Neural cell (in vitro differentiated cells): ENCODE measurements at regions not wholly inside any gene's neighbourhood (a gene's known extent, or its start where the extent isn't known, plus 50 kb on each side); places are given as distances from the start of the nearest gene placed in this dataset.

Experiments
- H2AFZ ChIP-seq: fragments of 200-600, 300-800 bp; sonication (generic), shearing (Covaris generic); 2 replicates; pipeline ENCODE4 v1.6.0; 2014; ENCODE audit warnings: low read depth, mild to moderate bottlenecking, antibody characterized with exemption, low read length, moderate library complexity
- H3F3A ChIP-seq: fragments of 200-600 bp; shearing (Covaris generic); 2 replicates; pipeline ENCODE4 v1.6.1; 2016; ENCODE audit warnings: mild to moderate bottlenecking, moderate library complexity, mixed read lengths, antibody characterized with exemption, low read length; ENCODE audit not compliant: insufficient read depth, poor library complexity, severe bottlenecking
- H3K27ac ChIP-seq: fragments of 200-600, 300-800 bp; sonication (generic), shearing (Covaris generic); 2 replicates; pipeline ENCODE4 v1.5.1; 2014; ENCODE audit warnings: mild to moderate bottlenecking, low read length, moderate library complexity
- H3K27me3 ChIP-seq: fragments of 300-800, 200-600 bp; sonication (generic), shearing (Covaris generic); 2 replicates; pipeline ENCODE4 v1.6.0; 2014; ENCODE audit warnings: mild to moderate bottlenecking, low read depth, low read length, moderate library complexity; ENCODE audit not compliant: insufficient read depth
- H3K36me3 ChIP-seq: fragments of 300-800, 200-600 bp; sonication (generic), shearing (Covaris generic); 2 replicates; pipeline ENCODE4 v1.5.1; 2014; ENCODE audit warnings: mild to moderate bottlenecking, antibody characterized with exemption, low read length, moderate library complexity; ENCODE audit not compliant: insufficient read depth
- H3K4me2 ChIP-seq: fragments of 300-800, 200-600 bp; sonication (generic), shearing (Covaris generic); 2 replicates; pipeline ENCODE4 v1.6.0; 2014; ENCODE audit warnings: mild to moderate bottlenecking, low read length
- H3K4me3 ChIP-seq: fragments of 300-800, 200-600 bp; sonication (generic), shearing (Covaris generic); 2 replicates; pipeline ENCODE4 v1.5.1; 2014; ENCODE audit warnings: mild to moderate bottlenecking, low read length, moderate library complexity
- H3K79me2 ChIP-seq: fragments of 200-600 bp; shearing (Covaris generic); replicated peaks from 2 replicates; pipeline ENCODE4 v1.6.0; 2014; ENCODE audit warnings: mild to moderate bottlenecking, low read length, moderate library complexity; ENCODE audit not compliant: insufficient read depth
- H3K9ac ChIP-seq: fragments of 300-800, 200-600 bp; sonication (generic), shearing (Covaris generic); 2 replicates; pipeline ENCODE4 v1.6.1; 2016; ENCODE audit warnings: mild to moderate bottlenecking, low read length, mixed read lengths
- H3K9me2 ChIP-seq: fragments of 200-600 bp; shearing (Covaris generic); 2 replicates; pipeline ENCODE4 v1.6.1; 2016; ENCODE audit warnings: mild to moderate bottlenecking, low read length, mixed read lengths; ENCODE audit not compliant: insufficient read depth
- H3K9me3 ChIP-seq: fragments of 200-600, 300-800 bp; sonication (generic), shearing (Covaris generic); 2 replicates; pipeline ENCODE4 v1.6.1; 2016; ENCODE audit warnings: mild to moderate bottlenecking, mixed run types, low read length, moderate library complexity, mixed read lengths
- H4K20me1 ChIP-seq: fragments of 200-600 bp; shearing (Covaris generic); 2 replicates; pipeline ENCODE4 v1.6.1; 2016; ENCODE audit warnings: mild to moderate bottlenecking, mixed run types; ENCODE audit not compliant: insufficient read depth
- EP300 ChIP-seq: fragments of 450-650 bp; conservative IDR thresholded peaks from 2 replicates; pipeline ENCODE4 v1.6.1; 2014; ENCODE audit warnings: antibody characterized with exemption, mild to moderate bottlenecking, moderate library complexity; ENCODE audit not compliant: poor library complexity, severe bottlenecking
- EZH2 ChIP-seq: fragments of 200-600, 300-800 bp; shearing (Covaris generic), sonication (generic); IDR thresholded peaks from 2 replicates; pipeline ENCODE4 v1.6.1; 2014; ENCODE audit warnings: antibody characterized with exemption, low read length, borderline replicate concordance, mild to moderate bottlenecking; ENCODE audit not compliant: insufficient read depth, poor library complexity, severe bottlenecking
- MXI1 ChIP-seq: fragments of 450-650 bp; conservative IDR thresholded peaks from 2 replicates; pipeline ENCODE4 v1.6.1; 2014; ENCODE audit warnings: antibody characterized with exemption, mild to moderate bottlenecking; ENCODE audit not compliant: poor library complexity, severe bottlenecking
- POLR2AphosphoS5 ChIP-seq: IDR thresholded peaks from 2 replicates; pipeline ENCODE4 v1.6.1; 2012
- RAD21 ChIP-seq: fragments of 450-650 bp; conservative IDR thresholded peaks from 2 replicates; pipeline ENCODE4 v1.6.1; 2014; ENCODE audit warnings: antibody characterized with exemption, mild to moderate bottlenecking, moderate library complexity
- REST ChIP-seq: IDR thresholded peaks from 2 replicates; pipeline ENCODE4 v1.6.1; 2012; ENCODE audit warnings: borderline replicate concordance
- SMC3 ChIP-seq: fragments of 450-650 bp; conservative IDR thresholded peaks from 2 replicates; pipeline ENCODE4 v1.6.1; 2014; ENCODE audit warnings: antibody characterized with exemption, mild to moderate bottlenecking, moderate library complexity; ENCODE audit not compliant: poor library complexity
- TAF1 ChIP-seq: IDR thresholded peaks from 2 replicates; pipeline ENCODE4 v1.6.1; 2012; ENCODE audit warnings: low read depth
- TF ChIP-seq, protein P1 (sequence below): fragments of 450-650 bp; IDR thresholded peaks from 2 replicates; pipeline ENCODE4 v1.5.1; 2014; ENCODE audit warnings: antibody characterized with exemption, mild to moderate bottlenecking, moderate library complexity; ENCODE audit not compliant: poor library complexity, severe bottlenecking

- no peak overlapping the region for H2AFZ ChIP-seq
These were observed 533.4 kb upstream of the NBEA start for GRCh38 chr13:34408640-34409039.

DNA sequence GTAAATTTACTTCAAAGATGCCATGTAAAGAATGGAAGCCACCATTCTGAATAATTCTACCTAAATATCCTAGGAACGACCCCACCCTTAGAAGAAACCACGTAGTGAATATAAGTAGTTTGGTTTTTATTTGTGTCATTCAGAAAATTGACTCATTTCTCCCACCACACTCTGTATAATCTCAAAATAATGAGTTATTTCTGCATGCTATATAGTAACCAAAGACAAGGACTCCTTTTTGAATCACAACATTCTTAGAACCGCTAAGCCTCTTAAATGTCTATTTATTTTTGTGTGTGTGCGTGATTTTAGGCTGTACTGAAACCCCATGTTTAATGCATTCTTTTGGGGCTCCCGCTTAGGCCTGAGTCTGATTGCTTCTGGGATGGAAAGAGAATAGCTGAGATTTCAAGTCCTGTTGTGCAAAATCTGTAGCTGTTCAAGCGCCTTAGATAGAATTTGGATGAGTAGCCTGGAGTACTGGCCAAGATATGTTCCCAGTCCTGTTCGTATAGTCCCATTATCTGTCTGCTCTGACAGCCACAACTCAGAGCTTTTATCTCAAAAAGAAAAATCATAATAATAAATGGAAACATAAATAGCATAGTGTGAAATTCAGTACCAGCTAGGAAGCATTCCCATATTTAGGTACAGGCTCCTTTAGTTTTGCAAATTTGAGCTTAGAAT, 532.4 kb upstream of the NBEA start:
- Histone ChIP-seq H3K4me3 (no peak overlapping the region), H3K27me3 (no peaks in the 10 kb centered on the region), H3K9me2 (no peaks in the 10 kb centered on the region), H3K27ac (no peak overlapping the region), H2AFZ (no peak overlapping the region), H3K9ac (no peak overlapping the region), H4K20me1 (no peaks in the 10 kb centered on the region), H3K79me2 (no peaks in the 10 kb centered on the region), H3F3A (no peaks in the 10 kb centered on the region), H3K4me2 (no peak overlapping the region), H3K9me3 (no peaks in the 10 kb centered on the region), H3K36me3 (no peaks in the 10 kb centered on the region)
- no peak for TF ChIP-seq EP300
- TF ChIP-seq RAD21: no peak
- TF ChIP-seq, protein P1, sequence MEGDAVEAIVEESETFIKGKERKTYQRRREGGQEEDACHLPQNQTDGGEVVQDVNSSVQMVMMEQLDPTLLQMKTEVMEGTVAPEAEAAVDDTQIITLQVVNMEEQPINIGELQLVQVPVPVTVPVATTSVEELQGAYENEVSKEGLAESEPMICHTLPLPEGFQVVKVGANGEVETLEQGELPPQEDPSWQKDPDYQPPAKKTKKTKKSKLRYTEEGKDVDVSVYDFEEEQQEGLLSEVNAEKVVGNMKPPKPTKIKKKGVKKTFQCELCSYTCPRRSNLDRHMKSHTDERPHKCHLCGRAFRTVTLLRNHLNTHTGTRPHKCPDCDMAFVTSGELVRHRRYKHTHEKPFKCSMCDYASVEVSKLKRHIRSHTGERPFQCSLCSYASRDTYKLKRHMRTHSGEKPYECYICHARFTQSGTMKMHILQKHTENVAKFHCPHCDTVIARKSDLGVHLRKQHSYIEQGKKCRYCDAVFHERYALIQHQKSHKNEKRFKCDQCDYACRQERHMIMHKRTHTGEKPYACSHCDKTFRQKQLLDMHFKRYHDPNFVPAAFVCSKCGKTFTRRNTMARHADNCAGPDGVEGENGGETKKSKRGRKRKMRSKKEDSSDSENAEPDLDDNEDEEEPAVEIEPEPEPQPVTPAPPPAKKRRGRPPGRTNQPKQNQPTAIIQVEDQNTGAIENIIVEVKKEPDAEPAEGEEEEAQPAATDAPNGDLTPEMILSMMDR: no peak
- no peak for TF ChIP-seq TAF1
- no peak for TF ChIP-seq POLR2AphosphoS5
- no peak for TF ChIP-seq MXI1
- no peak for TF ChIP-seq REST

More at GRCh38 chr13:34408640-34409039, 533.4 kb upstream of the NBEA start:
- H3K4me3 ChIP-seq: no peak overlapping the region
- no peak overlapping the region for H3K4me2 ChIP-seq
- no peaks in the 10 kb centered on the region for H3K27me3 ChIP-seq
- H3K27ac ChIP-seq: no peak overlapping the region
- H3K79me2 ChIP-seq: no peaks in the 10 kb centered on the region
- H3K9me3 ChIP-seq: no peaks in the 10 kb centered on the region
- no peaks in the 10 kb centered on the region for H3F3A ChIP-seq
- no peak overlapping the region for H3K9ac ChIP-seq
- H3K9me2 ChIP-seq: no peaks in the 10 kb centered on the region
- TF ChIP-seq TAF1 (no peak), MXI1 (no peak), EZH2 (no peak), EP300 (no peak), REST (no peak), SMC3 (no peak), POLR2AphosphoS5 (no peak), RAD21 (no peak)
- TF ChIP-seq, protein P1: no peak
- H4K20me1 ChIP-seq: no peaks in the 10 kb centered on the region
- H3K36me3 ChIP-seq: no peaks in the 10 kb centered on the region
